PC-9 (cell line): ENCODE measurements at regions not wholly inside any gene's neighbourhood (a gene's known extent, or its start where the extent isn't known, plus 50 kb on each side); places are given as distances from the start of the nearest gene placed in this dataset.

ENCODE experiments used
- CTCF ChIP-seq: fragments of 200-600 bp; sonication (generic); conservative IDR thresholded peaks from 2 replicates; pipeline ENCODE4 v1.6.1; 2017; ENCODE audit warnings: mixed run types, antibody characterized with exemption, mild to moderate bottlenecking, moderate library complexity
- EZH2 ChIP-seq: fragments of 200-600 bp; sonication (generic); IDR thresholded peaks from 2 replicates; pipeline ENCODE4 v1.8.0; 2017; ENCODE audit warnings: antibody characterized with exemption, low read depth

- TF ChIP-seq CTCF (no peak), EZH2 (no peak)
Measured at GRCh38 chr13:73222627-73223305, 164.0 kb downstream of the KLF5 start.
